HepG2 (cell line): ENCODE measurements at regions not wholly inside any gene's neighbourhood (a gene's known extent, or its start where the extent isn't known, plus 50 kb on each side); places are given as distances from the start of the nearest gene placed in this dataset.

ENCODE experiments used
- ATAC-seq: fragments of 200-7000 bp; cut with Tn5 transposase; 3 replicates; pipeline ENCODE4 v1.9.1; 2020; ENCODE audit warnings: mild to moderate bottlenecking, moderate library complexity
- BruUV-seq: library from RNA; stranded (reverse); fragments of 400-500 nt; replicated peaks from 2 replicates; lab custom pipeline; 2021; lab: Mats Ljungman, UMichigan
- CTCF ChIA-PET: fragments of 300-600 bp; formaldehyde crosslinking; extraction: SDS; loops from one replicate; lab custom pipeline; 2021; ENCODE audit warnings: low total read pairs, inconsistent platforms, low intra/inter-chr PET ratio; lab: Yijun Ruan, JAX
- POLR2A ChIA-PET: fragments of 350-600 bp; sonication (Branson Sonifier 250); formaldehyde crosslinking; loops from one replicate; lab custom pipeline; 2020; ENCODE audit warnings: antibody characterized with exemption, inconsistent platforms; lab: Yijun Ruan, JAX
- DNase-seq: peaks from one replicate; pipeline ENCODE4 v3.0.0-alpha.2; 2015; ENCODE audit warnings: low spot score
- FAIRE-seq: peaks from 3 replicates; lab custom pipeline; 2011; peaks lifted over from hg19 to GRCh38; lab: Jason Lieb, UNC
- H2AFZ ChIP-seq: one replicate; pipeline ENCODE4 v1.6.1; 2011; ENCODE audit warnings: low read length, inconsistent platforms
- H3K27ac ChIP-seq: fragments of 300-600 bp; 3 replicates; pipeline ENCODE4 v1.8.0; 2011; ENCODE audit warnings: mixed run types, mild to moderate bottlenecking, mixed read lengths, low read length, inconsistent platforms; ENCODE audit not compliant: insufficient read depth; ENCODE audit errors: extremely low read length
- H3K27me3 ChIP-seq, 2 experiments: fragments of 200-600 bp in 1 of 2; 2 replicates in 1 of 2; 3 replicates in 1 of 2; pipeline versions ENCODE4 v1.6.0 to v1.8.0; 2011; ENCODE audit warnings: low read length in 2 of 2, mild to moderate bottlenecking in 2 of 2, moderate library complexity in 2 of 2, inconsistent platforms in 1 of 2; ENCODE audit not compliant: insufficient read depth in 2 of 2, control insufficient read depth in 1 of 2
- H3K36me3 ChIP-seq, 2 experiments: fragments of 200-600 bp in 1 of 2; replicated peaks in 1 of 2; 2 replicates in 1 of 2; 3 replicates in 1 of 2; pipeline versions ENCODE4 v1.5.1 to v1.8.0; 2011; ENCODE audit warnings: low read length in 2 of 2, inconsistent platforms in 1 of 2; ENCODE audit not compliant: insufficient read depth in 2 of 2, control insufficient read depth in 1 of 2
- H3K4me1 ChIP-seq: 2 replicates; pipeline ENCODE4 v1.5.1; 2012; ENCODE audit warnings: low read length, inconsistent platforms; ENCODE audit not compliant: insufficient read depth
- H3K4me2 ChIP-seq: 2 replicates; pipeline ENCODE4 v1.6.0; 2011; ENCODE audit warnings: low read depth, low read length, inconsistent platforms
- H3K4me3 ChIP-seq, 3 experiments: fragments of 200-600 bp in 1 of 3; sonication (generic), shearing (Covaris generic) in 1 of 3; replicated peaks in 1 of 3; 2 replicates each; pipeline ENCODE4 v1.5.1; 2011 to 2016; ENCODE audit warnings: low read length in 3 of 3, inconsistent platforms in 2 of 3, low read depth in 2 of 3, mild to moderate bottlenecking in 2 of 3, control low read depth in 1 of 3, mixed read lengths in 1 of 3; ENCODE audit not compliant: insufficient read depth in 1 of 3
- H3K79me2 ChIP-seq: one replicate; pipeline ENCODE4 v1.6.1; 2011; ENCODE audit warnings: low read length, inconsistent platforms; ENCODE audit not compliant: insufficient read depth
- H3K9ac ChIP-seq: 2 replicates; pipeline ENCODE4 v1.6.0; 2011; ENCODE audit warnings: mild to moderate bottlenecking, low read depth, low read length, inconsistent platforms; ENCODE audit not compliant: insufficient read depth
- H3K9me3 ChIP-seq: 2 replicates; pipeline ENCODE4 v1.5.1; 2012; ENCODE audit warnings: mild to moderate bottlenecking, low read length
- H4K20me1 ChIP-seq: 2 replicates; pipeline ENCODE4 v1.6.0; 2011; ENCODE audit warnings: inconsistent platforms, mild to moderate bottlenecking, low read length, moderate library complexity; ENCODE audit not compliant: insufficient read depth
- FOXA3 ChIP-seq: IDR thresholded peaks from 2 replicates; pipeline ENCODE4 v1.6.1; 2016; ENCODE audit warnings: missing genetic modification reagents, missing compliant biosample characterization
- GZF1 ChIP-seq: sonication (generic); formaldehyde crosslinking; IDR thresholded peaks from 2 replicates; pipeline ENCODE4 v1.5.1; 2020; ENCODE audit warnings: mild to moderate bottlenecking, missing genetic modification reagents
- JUNB ChIP-seq: sonication (generic); formaldehyde crosslinking; IDR thresholded peaks from 2 replicates; pipeline ENCODE4 v1.8.0; 2022; ENCODE audit warnings: missing genetic modification reagents, mild to moderate bottlenecking, borderline replicate concordance
- MIXL1 ChIP-seq: IDR thresholded peaks from 2 replicates; pipeline ENCODE4 v1.6.1; 2016
- ZNF121 ChIP-seq: sonication (generic); formaldehyde crosslinking; IDR thresholded peaks from 2 replicates; pipeline ENCODE4 v1.5.0; 2020; ENCODE audit warnings: mild to moderate bottlenecking, missing genetic modification reagents
- ZNF180 ChIP-seq: sonication (generic); formaldehyde crosslinking; IDR thresholded peaks from 2 replicates; pipeline ENCODE4 v1.4.0; 2020; ENCODE audit warnings: low read depth, missing genetic modification reagents, borderline replicate concordance
- ZNF225 ChIP-seq: sonication (generic); formaldehyde crosslinking; IDR thresholded peaks from 2 replicates; pipeline ENCODE4 v1.4.0; 2020; ENCODE audit warnings: mild to moderate bottlenecking, missing genetic modification reagents
- ZNF468 ChIP-seq: sonication (generic); formaldehyde crosslinking; IDR thresholded peaks from 2 replicates; pipeline ENCODE4 v1.8.0; 2022; ENCODE audit warnings: mild to moderate bottlenecking, moderate library complexity, missing genetic modification reagents
- ZNF724P ChIP-seq: sonication (generic); formaldehyde crosslinking; IDR thresholded peaks from 2 replicates; pipeline ENCODE4 v1.8.0; 2022; ENCODE audit warnings: missing genetic modification reagents, borderline replicate concordance
- ZSCAN21 ChIP-seq: sonication (generic); formaldehyde crosslinking; IDR thresholded peaks from 2 replicates; pipeline ENCODE4 v1.8.0; 2022; ENCODE audit warnings: mild to moderate bottlenecking, missing genetic modification reagents, moderate library complexity, borderline replicate concordance
- WGBS: methylation state at CpG from one replicate; pipeline ENCODE4 v1.1.6; 2017; ENCODE audit warnings: low lambda C conversion rate; 5-methylcytosine and 5-hydroxymethylcytosine counted together
- in situ Hi-C: cut with HindIII; loops from 2 replicates; pipeline ENCODE4 v1.10.0; 2017; ENCODE audit warnings: low pct_unique_long_range_greater_than_20kb; ENCODE audit not compliant: extremely low pct_ligation_motif_present
- intact Hi-C: fragments of 100-400 bp; cut with micrococcal nuclease; formaldehyde crosslinking; loops from one replicate; pipeline ENCODE4 v1.10.0; 2022; ENCODE audit not compliant: unreplicated experiment
- TF ChIP-seq, protein P1 (sequence below): sonication (generic); formaldehyde crosslinking; IDR thresholded peaks from 2 replicates; pipeline ENCODE4 v1.4.0; 2020; ENCODE audit warnings: missing genetic modification reagents
- TF ChIP-seq, protein P2 (sequence below): sonication (generic); formaldehyde crosslinking; IDR thresholded peaks from 2 replicates; pipeline ENCODE4 v1.4.0; 2020; ENCODE audit warnings: missing genetic modification reagents
- TF ChIP-seq, protein P3 (sequence below): sonication (generic); formaldehyde crosslinking; IDR thresholded peaks from 2 replicates; pipeline ENCODE4 v1.5.0; 2020; ENCODE audit warnings: mild to moderate bottlenecking, missing genetic modification reagents
- TF ChIP-seq, protein P4 (sequence below): sonication (generic); formaldehyde crosslinking; IDR thresholded peaks from 2 replicates; pipeline ENCODE4 v1.8.0; 2022; ENCODE audit warnings: low read depth, missing genetic modification reagents

DNA sequence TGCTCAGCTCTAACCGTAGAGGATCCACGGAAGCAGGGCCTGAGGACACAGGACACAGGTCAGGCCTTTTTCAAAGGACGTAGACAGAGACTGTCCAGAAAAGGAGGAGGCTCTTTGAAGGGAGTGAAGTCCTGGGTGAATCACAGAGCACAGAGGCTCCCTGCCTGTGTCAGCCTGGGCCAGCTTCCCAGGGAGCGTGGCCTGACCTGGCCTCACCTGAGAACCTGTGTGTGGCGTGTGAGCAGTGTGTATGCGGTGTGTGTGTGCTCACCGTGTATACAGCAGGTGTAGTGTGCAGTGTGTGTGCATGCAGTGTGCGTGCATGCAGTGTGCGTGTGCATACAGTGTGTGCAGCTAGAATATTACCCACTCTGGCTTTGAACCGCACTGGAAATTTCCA is 56.0 kb upstream of the FNDC1 start:
- Histone ChIP-seq H3K9me3 (no peaks in the 10 kb centered on the region), H3K9ac (no peak overlapping the region), H3K4me3 (no peak overlapping the region), H2AFZ (no peak overlapping the region), H3K4me1 (no peaks in the 10 kb centered on the region), H4K20me1 (no peaks in the 10 kb centered on the region; the same call in 1 of the 2 replicates), H3K79me2 (no peaks in the 10 kb centered on the region), H3K36me3 (no peaks in the 10 kb centered on the region), H3K27me3 (peaks cover 2 to 28% of the 10 kb centered on the region in 2 experiments; a peak in 3 of 5 replicates), H3K4me2 (no peak overlapping the region), H3K27ac (no peak overlapping the region)
- DNase-seq, result no peak
- WGBS, result 49% methylated on average over 10 of the region's 10 CpGs
- no peak for ATAC-seq
- CTCF ChIA-PET, result no interaction called here
- intact Hi-C loops, result no loop called here
- BruUV-seq, result no TSS peak
- TF ChIP-seq ZNF180 (no peak), ZNF225 (CRISPR knock-in tag) (no peak), ZSCAN21 (no peak), ZNF724P (CRISPR knock-in tag) (no peak), GZF1 (CRISPR knock-in tag) (no peak), FOXA3 (CRISPR knock-in tag) (no peak), ZNF468 (CRISPR knock-in tag) (no peak), JUNB (no peak), ZNF121 (CRISPR knock-in tag) (no peak), MIXL1 (CRISPR knock-in tag) (no peak)
- TF ChIP-seq, protein P1, sequence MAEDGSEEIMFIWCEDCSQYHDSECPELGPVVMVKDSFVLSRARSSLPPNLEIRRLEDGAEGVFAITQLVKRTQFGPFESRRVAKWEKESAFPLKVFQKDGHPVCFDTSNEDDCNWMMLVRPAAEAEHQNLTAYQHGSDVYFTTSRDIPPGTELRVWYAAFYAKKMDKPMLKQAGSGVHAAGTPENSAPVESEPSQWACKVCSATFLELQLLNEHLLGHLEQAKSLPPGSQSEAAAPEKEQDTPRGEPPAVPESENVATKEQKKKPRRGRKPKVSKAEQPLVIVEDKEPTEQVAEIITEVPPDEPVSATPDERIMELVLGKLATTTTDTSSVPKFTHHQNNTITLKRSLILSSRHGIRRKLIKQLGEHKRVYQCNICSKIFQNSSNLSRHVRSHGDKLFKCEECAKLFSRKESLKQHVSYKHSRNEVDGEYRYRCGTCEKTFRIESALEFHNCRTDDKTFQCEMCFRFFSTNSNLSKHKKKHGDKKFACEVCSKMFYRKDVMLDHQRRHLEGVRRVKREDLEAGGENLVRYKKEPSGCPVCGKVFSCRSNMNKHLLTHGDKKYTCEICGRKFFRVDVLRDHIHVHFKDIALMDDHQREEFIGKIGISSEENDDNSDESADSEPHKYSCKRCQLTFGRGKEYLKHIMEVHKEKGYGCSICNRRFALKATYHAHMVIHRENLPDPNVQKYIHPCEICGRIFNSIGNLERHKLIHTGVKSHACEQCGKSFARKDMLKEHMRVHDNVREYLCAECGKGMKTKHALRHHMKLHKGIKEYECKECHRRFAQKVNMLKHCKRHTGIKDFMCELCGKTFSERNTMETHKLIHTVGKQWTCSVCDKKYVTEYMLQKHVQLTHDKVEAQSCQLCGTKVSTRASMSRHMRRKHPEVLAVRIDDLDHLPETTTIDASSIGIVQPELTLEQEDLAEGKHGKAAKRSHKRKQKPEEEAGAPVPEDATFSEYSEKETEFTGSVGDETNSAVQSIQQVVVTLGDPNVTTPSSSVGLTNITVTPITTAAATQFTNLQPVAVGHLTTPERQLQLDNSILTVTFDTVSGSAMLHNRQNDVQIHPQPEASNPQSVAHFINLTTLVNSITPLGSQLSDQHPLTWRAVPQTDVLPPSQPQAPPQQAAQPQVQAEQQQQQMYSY, result no peak
- TF ChIP-seq, protein P2, sequence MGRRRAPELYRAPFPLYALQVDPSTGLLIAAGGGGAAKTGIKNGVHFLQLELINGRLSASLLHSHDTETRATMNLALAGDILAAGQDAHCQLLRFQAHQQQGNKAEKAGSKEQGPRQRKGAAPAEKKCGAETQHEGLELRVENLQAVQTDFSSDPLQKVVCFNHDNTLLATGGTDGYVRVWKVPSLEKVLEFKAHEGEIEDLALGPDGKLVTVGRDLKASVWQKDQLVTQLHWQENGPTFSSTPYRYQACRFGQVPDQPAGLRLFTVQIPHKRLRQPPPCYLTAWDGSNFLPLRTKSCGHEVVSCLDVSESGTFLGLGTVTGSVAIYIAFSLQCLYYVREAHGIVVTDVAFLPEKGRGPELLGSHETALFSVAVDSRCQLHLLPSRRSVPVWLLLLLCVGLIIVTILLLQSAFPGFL, result no peak
- TF ChIP-seq, protein P3, sequence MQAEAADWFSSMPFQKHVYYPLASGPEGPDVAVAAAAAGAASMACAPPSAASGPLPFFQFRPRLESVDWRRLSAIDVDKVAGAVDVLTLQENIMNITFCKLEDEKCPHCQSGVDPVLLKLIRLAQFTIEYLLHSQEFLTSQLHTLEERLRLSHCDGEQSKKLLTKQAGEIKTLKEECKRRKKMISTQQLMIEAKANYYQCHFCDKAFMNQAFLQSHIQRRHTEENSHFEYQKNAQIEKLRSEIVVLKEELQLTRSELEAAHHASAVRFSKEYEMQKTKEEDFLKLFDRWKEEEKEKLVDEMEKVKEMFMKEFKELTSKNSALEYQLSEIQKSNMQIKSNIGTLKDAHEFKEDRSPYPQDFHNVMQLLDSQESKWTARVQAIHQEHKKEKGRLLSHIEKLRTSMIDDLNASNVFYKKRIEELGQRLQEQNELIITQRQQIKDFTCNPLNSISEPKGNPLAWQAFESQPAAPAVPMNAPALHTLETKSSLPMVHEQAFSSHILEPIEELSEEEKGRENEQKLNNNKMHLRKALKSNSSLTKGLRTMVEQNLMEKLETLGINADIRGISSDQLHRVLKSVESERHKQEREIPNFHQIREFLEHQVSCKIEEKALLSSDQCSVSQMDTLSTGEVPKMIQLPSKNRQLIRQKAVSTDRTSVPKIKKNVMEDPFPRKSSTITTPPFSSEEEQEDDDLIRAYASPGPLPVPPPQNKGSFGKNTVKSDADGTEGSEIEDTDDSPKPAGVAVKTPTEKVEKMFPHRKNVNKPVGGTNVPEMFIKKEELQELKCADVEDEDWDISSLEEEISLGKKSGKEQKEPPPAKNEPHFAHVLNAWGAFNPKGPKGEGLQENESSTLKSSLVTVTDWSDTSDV, result no peak
- TF ChIP-seq, protein P4, sequence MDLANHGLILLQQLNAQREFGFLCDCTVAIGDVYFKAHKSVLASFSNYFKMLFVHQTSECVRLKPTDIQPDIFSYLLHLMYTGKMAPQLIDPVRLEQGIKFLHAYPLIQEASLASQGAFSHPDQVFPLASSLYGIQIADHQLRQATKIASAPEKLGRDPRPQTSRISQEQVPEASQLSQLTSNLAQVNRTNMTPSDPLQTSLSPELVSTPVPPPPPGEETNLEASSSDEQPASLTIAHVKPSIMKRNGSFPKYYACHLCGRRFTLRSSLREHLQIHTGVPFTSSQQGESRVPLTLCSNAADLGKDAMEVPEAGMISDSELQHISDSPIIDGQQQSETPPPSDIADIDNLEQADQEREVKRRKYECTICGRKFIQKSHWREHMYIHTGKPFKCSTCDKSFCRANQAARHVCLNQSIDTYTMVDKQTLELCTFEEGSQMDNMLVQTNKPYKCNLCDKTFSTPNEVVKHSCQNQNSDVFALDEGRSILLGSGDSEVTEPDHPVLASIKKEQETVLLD (CRISPR knock-in tag), result no peak
- no peak for FAIRE-seq
- POLR2A ChIA-PET, result no interaction called here
- in situ Hi-C loops, result loop anchor here (25.0 kb wide), 1 partner anchor 401 kb away; no protein-coding TSS in a partner anchor
